Astrocyte of the cerebellum (primary cell): ENCODE measurements at regions not wholly inside any gene's neighbourhood (a gene's known extent, or its start where the extent isn't known, plus 50 kb on each side); places are given as distances from the start of the nearest gene placed in this dataset.

Experiments
- DNase-seq: peaks from one replicate; pipeline ENCODE4 v3.0.0-alpha.2; 2011; ENCODE audit warnings: low read depth
- H3K4me3 ChIP-seq: 2 replicates; pipeline ENCODE4 v1.5.1; 2011; ENCODE audit warnings: mild to moderate bottlenecking, low read depth, low read length, moderate library complexity
- in situ Hi-C: cut with HindIII; loops from 2 replicates; pipeline ENCODE4 v1.10.0; 2017; ENCODE audit warnings: low sequenced_read_pairs
- TF ChIP-seq, protein P1 (sequence below): IDR thresholded peaks from 2 replicates; pipeline ENCODE4 v1.5.1; 2012; ENCODE audit warnings: low read length, low read depth, moderate library complexity, mild to moderate bottlenecking; ENCODE audit errors: missing control alignments

DNA sequence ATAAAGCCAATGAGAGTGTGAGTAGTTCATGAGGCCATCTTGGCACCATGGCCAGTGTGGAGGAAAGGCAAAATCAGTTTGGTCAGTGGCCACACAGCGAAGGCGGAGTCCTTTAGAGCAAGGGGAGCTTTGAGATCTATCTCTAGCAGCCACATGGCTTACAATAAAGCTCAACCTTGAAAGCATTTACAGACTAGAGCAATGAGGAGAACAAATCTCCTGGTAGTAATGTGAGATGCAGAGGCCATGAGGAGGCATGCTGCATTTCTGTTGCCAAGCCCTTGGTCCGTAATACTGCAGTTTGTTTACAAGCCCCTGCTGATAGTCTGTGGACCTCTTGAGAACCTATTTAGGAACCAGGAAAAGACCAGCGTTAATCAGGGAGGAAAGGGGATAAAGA is 381.5 kb upstream of the C2CD4B start:
- TF ChIP-seq, protein P1, sequence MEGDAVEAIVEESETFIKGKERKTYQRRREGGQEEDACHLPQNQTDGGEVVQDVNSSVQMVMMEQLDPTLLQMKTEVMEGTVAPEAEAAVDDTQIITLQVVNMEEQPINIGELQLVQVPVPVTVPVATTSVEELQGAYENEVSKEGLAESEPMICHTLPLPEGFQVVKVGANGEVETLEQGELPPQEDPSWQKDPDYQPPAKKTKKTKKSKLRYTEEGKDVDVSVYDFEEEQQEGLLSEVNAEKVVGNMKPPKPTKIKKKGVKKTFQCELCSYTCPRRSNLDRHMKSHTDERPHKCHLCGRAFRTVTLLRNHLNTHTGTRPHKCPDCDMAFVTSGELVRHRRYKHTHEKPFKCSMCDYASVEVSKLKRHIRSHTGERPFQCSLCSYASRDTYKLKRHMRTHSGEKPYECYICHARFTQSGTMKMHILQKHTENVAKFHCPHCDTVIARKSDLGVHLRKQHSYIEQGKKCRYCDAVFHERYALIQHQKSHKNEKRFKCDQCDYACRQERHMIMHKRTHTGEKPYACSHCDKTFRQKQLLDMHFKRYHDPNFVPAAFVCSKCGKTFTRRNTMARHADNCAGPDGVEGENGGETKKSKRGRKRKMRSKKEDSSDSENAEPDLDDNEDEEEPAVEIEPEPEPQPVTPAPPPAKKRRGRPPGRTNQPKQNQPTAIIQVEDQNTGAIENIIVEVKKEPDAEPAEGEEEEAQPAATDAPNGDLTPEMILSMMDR: no peak
- in situ Hi-C loops: no loop called here
- no peak for DNase-seq
- H3K4me3 ChIP-seq: no peak overlapping the region

DNA sequence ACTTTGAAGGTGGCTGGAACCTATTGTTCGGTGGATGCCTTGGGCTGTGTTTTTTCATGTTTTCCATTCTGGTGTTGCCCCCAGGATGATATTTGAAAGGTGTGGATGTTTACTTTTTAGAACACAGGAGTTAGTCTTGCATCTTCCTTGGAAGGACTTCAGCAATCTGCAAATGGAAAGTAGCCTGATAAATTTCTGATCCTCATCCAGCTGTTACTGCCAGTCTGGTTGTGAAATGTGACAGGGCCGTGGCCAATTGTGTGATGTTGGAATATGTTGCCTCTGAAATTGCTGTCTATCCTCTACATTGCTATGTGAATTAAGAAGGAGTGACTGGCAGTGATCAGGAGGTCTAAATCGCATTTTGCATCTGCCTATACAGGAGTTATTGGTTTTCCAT is 382.5 kb upstream of the C2CD4B start:
- in situ Hi-C loops: no loop called here
- no peak for DNase-seq
- TF ChIP-seq, protein P1: no peak
- H3K4me3 ChIP-seq: no peak overlapping the region

DNA sequence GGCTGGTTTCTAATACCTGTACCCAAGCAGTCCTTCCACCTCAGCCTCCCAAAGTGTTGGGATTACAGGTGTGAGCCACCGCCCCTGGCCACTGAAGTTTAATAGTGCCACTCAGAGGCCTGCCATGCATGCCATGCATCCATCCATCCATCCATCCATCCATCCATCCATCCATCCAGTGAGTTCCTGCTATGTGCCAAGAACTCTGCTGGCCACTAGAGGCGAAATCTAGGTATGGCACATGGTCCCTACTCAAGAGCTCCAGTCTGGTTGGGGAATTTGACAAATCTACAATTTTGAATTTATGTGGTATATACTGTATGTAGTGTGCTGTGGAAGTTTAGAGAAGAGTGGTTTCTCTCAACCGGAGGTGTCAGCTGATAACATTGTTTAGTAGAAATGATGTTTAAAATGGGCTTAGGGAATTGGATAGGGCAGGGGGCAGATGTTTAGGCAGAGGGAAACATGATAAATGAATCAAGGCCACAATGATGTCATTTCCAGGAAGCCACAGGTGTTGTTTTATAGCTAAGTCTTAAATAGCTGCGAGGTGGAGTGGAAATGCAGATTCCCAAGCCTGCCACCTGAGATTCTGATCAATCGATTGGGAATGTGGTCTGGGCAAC is 384.4 kb upstream of the C2CD4B start:
- no peak for DNase-seq
- H3K4me3 ChIP-seq: no peak overlapping the region
- TF ChIP-seq, protein P1: peak; percentile 45
- in situ Hi-C loops: no loop called here

DNA sequence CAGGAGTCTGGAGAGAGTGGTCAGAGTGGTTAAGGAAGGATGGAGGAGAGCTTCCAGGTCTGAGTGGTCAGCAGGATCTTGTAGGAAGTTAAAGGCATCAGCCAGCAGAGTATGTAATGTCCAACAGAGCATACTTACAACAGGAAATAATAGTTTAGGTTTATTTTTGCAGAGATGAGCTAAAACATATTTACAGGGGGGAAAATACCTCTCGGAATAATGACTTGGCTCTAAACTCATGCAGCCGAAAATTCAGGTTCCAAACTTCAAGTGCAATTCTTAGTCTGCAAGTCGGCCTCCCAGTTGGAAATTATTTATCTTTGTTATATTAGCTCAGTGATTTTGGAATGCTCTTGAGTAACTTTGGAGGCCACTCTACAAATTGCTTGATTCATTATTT is 385.0 kb upstream of the C2CD4B start:
- no peak overlapping the region for H3K4me3 ChIP-seq
- in situ Hi-C loops: no loop called here
- no peak for DNase-seq
- TF ChIP-seq, protein P1: no peak

DNA sequence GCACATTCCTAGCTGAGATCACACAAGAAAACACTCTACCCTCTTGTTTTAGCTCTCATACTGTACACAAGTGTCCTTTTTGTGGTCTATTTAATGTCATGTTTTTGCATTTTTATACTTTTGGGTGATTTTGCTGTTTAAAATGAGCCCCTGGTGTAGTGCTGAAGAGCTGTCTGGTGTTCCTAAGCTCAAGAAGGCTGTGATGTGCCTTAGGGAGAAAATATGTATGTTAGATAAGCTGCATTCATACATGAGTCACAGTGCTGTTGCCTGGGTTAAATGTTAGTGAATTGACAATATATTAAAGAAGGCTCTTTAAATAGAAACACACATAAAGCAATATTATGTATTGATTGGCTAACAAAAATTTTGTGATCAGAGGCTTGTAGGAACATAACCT is 387.4 kb upstream of the C2CD4B start:
- in situ Hi-C loops: no loop called here

DNA sequence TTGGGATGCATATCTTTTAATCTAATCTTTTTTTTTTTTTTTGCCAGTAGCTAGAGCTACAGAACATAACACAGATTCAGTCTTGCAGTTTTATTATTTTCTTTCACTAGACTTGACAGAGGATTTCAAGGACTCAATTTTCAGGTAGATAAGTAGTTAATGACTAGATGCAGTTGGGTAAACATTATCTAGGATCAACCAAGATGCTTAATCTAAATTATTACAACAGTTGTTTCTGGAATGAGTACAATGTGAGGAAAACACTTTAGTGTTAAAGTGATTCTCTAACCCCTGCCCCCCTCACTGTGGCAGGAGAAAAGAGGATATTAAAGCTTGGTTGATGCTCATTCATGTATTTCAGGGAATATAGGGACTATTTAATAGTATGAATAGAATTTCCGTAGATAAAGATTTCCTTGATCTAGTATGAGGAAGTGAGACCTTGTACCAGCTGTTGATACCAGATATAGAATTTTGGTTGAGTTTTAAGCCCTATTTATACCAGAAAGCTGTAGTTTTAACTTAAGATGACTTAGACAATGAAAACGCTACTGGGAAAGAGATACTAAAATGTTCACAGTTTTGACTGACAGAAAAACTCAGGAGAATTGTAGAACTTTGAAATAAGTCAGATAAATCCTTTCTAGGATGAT is 389.0 kb upstream of the C2CD4B start:
- no peak overlapping the region for H3K4me3 ChIP-seq
- in situ Hi-C loops: no loop called here
- TF ChIP-seq, protein P1: no peak
- DNase-seq: no peak

More for the DNA sequence above, 387.4 kb upstream of the C2CD4B start:
- DNase-seq: no peak
- no peak overlapping the region for H3K4me3 ChIP-seq
- TF ChIP-seq, protein P1: no peak
